SW480 (cell line): ENCODE measurements at regions not wholly inside any gene's neighbourhood (a gene's known extent, or its start where the extent isn't known, plus 50 kb on each side); places are given as distances from the start of the nearest gene placed in this dataset.
"Not testable (repeated sequence)": the region's sequence is repeated elsewhere in the genome, so short reads cannot be mapped to it uniquely, and the experiment has no call there.

ENCODE experiments used
- DNase-seq: peaks from one replicate; pipeline ENCODE4 v3.0.0-alpha.2; 2016; ENCODE audit warnings: low spot score

DNA sequence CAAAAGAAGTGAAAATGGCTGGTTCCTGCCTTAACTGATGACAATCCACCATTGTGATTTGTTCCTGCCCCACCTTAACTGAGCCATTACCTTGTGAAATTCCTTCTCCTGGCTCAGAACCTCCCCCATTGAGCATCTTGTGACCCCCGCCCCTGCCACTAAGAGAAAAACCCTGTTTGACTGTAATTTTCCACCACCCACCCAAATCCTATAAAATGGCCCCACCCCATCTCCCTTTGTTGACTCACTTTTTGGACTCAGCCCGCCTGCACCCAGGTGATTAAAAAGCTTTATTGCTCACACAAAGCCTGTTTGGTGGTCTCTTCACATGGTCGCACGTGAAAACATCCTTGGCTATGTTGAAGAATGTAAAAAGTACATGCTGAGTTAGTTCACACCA, 197.6 kb upstream of the FBN2 start:
- DNase-seq, result not testable (repeated sequence)

DNA sequence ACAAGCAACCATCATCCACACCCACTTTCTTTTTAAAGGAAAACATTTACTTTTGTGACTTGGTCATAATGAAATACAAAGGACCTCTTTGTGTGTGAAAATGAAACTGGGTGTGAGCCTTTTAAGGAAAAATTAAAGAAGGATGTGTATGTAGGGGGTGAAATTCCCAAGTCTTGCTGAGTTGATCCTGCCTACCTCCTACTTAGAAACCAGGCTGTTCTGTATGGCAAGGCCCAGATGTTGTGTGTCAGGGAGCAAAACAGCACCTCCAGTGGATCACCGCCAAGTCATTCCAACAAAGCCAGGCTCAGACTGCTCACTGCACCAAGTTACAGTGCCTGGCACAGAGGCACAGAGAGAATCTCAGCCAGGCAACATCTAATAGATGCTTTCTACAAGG, 198.5 kb upstream of the FBN2 start:
- peak; percentile 20 for DNase-seq

DNA sequence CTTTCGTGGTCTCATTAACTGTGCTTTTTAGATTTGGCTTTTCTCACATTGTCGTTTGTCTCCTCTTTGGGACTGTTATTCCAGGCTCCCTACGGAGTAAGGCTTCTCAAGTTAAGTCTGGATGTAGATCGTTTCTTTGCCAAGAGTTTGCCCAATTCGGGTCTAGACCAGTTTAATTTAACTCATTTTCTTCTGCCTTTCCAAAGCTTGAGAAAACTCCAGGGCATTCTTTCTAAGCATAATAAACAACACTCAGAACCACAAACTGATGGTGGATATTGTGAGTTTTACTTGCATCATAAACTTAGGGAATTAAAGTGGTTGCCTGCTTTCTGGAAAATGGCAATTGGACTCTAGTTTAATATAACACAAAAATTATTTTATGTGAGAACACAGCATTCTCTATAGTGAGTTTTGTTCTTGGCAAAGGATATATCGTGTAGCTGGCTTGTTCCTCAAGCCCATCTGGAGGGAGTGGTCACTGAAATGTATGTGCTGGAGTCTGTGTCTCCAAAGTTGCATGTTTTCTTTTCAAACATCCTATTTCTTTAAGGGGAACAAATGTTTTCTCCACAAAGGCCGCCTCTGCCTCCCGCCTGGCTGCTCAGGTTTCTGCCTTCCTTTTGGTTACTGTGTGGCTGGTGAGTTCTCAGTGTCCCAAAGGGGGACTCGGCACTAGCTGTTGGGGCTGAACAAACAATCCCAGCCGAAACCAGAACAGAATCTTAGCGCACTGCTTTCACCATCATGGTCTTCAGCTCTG, 211.3 kb upstream of the FBN2 start:
- no peak for DNase-seq

GRCh38 chr5:128750155-128750554, 212.1 kb upstream of the FBN2 start:
- DNase-seq, result no peak

GRCh38 chr5:128757196-128757959, 207.9 kb upstream of the SLC27A6 start:
- DNase-seq, result no peak

DNA sequence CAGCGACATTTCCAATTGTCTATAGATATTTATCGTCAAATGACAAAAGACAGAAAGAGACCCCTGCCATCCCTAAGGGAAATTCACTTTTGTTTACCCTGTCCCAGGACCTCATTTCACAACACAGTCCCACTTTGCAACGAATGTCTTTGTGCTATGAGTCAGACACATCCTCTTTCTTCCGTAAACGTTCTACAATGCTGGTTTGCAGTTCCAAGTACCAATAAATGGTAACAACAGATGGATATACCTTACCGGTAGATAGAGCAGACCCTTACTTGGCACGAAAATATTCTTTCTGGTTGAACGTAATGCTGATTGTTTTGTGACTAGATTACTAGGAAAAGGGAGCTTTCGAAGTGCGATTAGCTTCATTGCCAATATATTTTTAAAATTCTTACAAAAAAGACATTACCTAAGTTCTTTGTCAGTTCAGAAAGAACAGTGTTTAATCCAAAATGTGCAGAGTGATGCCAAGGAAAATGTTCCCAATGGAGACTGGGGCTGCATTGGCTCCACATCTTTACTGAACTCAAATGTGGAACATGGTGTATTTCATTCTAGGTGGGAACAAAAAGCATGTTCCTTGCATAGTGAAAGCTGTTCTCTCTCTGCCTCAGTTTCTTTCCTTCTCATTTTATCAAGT, 202.5 kb upstream of the SLC27A6 start:
- DNase-seq, result no peak

DNA sequence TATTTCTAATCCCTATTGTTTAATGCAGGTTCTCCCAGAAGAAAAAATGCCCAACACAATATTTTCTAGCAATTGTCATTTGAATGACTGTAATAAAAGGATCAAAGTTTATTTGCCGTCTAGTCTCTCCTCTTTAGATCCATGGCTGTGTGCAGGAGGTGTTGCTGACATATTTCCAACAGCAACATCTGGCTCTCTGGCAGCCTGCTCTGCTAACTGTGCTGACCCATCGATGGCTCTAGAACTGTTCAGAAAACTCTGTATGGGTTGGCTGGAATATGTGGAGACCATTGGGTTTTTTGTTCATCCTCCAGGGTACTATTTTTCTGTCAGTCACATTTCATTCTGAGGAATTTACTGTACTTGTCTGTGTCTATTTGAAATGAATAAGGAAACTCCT, 202.0 kb upstream of the SLC27A6 start:
- DNase-seq, result no peak

DNA sequence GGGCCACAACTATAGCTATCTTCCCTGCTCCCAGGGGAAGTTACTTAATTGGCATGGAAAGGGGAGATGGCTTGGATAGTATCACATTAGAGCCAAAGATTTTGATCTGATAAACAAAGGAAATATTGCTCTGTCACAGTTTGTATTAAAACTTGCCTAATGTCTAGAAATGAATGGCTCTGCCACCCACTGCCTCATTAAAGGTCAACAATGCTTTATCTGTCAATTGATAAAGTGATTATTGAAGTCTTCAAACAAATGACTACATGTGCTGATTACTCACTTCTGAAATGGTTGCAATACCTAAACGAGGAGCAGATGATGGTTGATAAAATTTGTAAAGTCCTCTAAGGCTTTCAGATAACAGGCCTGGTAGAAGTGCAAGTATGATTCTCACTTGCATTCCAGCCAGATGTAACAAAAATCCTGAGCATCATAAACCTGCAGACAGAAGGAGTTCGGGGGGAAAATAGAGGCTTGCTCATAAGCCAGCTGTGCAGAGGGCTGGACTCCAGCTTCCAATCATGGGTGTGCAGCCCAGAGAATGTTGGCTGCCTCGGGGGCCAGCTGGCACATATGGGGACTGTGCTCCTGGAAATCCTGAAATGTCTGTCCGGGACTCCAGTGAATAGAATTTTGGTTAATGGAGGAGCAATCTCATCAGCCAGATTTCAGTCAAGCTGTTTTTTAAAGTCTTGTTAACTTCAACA, 200.5 kb upstream of the SLC27A6 start:
- DNase-seq, result no peak

DNA sequence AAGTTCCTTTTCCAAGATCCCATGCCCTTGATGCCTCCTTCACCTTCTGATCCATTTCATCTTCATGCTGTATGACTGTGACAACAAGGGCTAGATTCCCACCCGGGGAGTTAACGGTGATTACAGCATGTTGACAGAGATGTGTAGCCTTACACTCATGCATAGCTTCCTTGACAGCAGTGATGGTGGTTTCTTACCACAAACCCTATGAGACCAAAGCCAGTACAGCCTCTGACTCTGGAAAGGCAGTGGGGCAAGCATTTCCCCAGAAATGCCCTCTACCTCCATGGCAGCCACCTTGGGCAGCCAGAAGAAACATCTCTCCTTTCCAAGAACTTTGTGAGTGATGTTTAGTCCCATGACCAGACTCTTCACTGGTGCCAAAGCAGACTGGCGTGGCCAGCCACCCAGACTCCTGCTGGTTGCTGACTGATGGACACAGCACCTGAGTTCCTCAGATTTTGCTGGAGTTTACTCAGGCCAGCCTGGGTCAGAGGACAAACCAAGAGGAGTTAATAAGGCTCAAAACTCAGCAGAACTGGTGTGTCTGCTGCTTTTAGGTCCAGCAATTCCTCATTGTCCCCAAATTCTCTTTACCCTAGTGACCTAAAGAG, 199.7 kb upstream of the SLC27A6 start:
- DNase-seq, result no peak

- DNase-seq, result no peak
Observed at GRCh38 chr5:128766406-128766805, 198.9 kb upstream of the SLC27A6 start.

DNA sequence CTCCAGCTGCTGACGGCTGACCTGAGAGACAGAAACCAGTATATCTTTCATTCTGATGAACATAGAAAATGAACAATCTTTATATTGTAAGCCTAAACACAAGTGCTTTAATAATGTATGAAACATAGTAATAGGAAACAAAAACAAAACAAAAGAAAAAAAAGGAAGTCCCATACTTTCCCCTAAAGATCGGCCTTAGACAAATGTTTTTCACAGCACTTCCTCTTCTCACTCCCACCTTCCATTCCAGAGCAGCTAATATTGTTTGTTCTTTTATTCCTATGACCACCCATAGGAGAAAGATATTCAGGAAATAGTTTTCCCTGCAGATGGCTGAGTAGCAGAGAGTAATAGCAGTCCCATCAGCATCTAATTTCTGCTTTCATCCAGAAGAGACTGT, 194.4 kb upstream of the SLC27A6 start:
- no peak for DNase-seq

DNA sequence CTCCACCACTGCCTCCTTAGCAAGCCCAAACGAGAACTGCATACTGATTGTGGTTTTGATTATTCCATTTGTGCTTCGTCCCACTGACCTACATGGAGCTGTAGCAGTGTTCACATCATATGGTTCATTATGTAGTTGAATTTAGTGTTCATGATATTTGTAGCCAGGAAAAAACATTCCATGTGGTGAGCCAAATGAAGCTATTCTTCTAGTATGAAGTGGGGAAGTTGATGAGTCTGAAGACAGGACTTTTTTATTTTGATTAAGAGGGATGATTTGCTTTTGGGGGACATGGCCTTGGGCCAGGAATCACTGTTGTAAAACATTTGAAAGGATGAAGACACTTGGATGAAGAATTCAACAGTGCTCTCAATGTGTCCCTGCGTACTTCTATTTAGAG, 192.9 kb upstream of the SLC27A6 start:
- DNase-seq, result no peak

GRCh38 chr5:128773378-128773777, 191.9 kb upstream of the SLC27A6 start:
- no peak for DNase-seq

DNA sequence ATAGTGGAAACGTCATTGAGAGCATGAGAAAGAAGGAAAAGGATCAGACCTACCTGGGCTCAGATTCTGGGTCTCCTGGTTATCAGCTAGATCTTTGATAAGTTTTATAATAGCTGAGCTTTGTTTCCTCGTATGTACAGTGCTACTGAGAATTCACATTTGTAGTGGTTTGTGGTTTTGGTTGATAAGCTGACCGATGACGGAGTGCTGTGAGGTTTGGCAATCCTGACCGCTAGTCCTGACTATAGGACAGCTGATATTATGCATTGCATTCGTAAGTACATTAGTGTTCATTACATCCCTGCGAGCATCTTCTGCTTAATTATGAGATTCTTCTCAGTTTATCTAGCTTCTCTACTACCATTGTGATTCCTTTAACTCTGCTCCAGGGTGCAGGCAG, 190.7 kb upstream of the SLC27A6 start:
- DNase-seq, result peak; percentile 88

- DNase-seq, result no peak
Observed at GRCh38 chr5:128775558-128775957, 189.7 kb upstream of the SLC27A6 start.

DNA sequence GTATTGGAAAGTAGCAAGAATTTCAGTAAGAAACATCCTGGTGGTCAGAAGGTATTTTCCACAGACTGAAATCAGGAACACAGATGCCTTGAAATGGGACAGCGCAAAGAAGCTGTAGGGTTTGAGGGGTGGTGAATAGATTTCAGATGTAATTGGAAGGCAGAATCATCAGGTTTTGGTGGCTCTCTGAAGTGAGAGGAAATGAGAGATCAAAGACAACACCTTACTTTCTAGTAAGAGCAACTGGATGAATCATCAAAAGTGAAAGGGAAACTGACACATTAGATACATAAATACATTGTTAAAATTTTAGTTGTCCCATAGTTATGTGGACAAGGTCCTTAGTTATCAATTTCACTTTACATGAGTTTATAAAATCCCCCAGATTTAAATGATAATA, 188.2 kb upstream of the SLC27A6 start:
- DNase-seq, result peak; percentile 67

DNA sequence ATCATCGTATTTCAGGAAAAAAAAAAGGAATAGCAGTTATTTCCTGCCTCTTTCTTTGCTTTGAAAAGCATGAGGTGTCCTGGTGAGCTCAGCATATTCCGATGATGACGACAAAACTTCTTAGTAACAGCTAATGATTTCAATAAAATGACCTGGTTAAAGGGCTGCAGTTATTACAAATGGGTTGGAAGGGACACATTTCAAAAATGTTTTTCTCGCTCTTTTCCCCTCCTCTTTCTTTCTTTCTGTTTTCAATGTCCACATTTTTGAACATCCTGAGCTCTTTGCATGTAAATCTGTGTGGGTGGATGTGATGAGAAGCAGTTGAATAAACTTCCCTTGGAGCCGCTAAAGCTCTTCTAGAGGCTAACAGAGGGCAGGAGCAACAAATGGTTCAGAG, 186.8 kb upstream of the SLC27A6 start:
- DNase-seq, result no peak

GRCh38 chr5:128782446-128782845, 182.8 kb upstream of the SLC27A6 start:
- no peak for DNase-seq

- DNase-seq, result no peak
Observed at GRCh38 chr5:128784726-128785125, 180.6 kb upstream of the SLC27A6 start.

DNA sequence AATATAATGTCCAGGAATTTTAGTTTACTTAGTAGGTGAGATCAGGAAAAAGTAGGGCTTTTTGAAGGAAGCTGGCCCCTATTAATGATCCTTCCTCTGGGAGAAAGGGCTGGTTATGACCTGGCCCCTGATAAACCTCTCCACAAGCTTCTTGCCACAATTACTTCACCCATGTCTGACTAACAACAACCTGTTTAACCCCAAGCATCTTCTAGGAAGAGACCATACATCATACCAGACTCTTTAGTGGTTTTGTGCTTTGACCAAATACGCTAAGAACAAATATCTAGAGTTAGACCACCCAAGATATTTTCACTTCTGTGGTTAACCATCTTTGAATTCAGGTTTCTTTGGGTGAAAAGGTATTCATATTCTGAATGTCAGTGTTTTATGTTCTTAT, 174.0 kb upstream of the SLC27A6 start:
- no peak for DNase-seq

DNA sequence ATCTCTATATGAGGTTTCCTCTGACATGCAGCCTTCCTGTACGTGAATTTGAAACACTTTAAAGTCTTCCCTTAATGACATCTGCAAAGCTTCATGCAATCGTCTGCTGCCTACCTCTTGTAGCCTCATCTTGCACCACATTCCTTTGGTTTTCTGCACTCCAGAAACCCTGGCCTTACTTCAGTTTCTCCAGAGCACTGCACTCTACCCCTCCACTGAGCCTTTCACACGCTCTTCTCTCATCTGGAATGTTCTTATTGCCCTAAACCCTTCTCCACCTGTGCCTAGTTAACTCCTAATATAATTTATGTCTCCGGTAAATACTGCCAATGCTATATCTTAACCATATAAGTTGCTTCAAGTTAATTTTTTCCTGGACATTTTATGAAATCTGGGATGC, 168.8 kb upstream of the SLC27A6 start:
- DNase-seq, result no peak

- no peak for DNase-seq
Observed at GRCh38 chr5:128798871-128799270, 166.4 kb upstream of the SLC27A6 start.
